Left ventricle myocardium inferior (tissue), 1 donor: ENCODE measurements at regions not wholly inside any gene's neighbourhood (a gene's known extent, or its start where the extent isn't known, plus 50 kb on each side); places are given as distances from the start of the nearest gene placed in this dataset.

Source experiments
- DNase-seq: peaks from one replicate; pipeline ENCODE4 v3.0.0-alpha.2; 2020
- H3K27ac ChIP-seq: fragments of 200-600 bp; replicated peaks from 2 replicates; pipeline ENCODE4 v1.8.0; 2021
- H3K27me3 ChIP-seq: fragments of 200-600 bp; 2 replicates; pipeline ENCODE4 v1.8.0; 2021; ENCODE audit warnings: low read depth
- H3K36me3 ChIP-seq: fragments of 200-600 bp; 2 replicates; pipeline ENCODE4 v1.8.0; 2021
- H3K4me1 ChIP-seq: fragments of 200-600 bp; 2 replicates; pipeline ENCODE4 v1.8.0; 2021
- H3K4me3 ChIP-seq: fragments of 200-600 bp; 2 replicates; pipeline ENCODE4 v1.8.0; 2021; ENCODE audit warnings: mild to moderate bottlenecking, moderate library complexity
- H3K9me3 ChIP-seq: fragments of 200-600 bp; replicated peaks from 2 replicates; pipeline ENCODE4 v1.8.0; 2021
- intact Hi-C: fragments of 100-400 bp; cut with micrococcal nuclease; formaldehyde crosslinking; loops from one replicate; pipeline ENCODE4 v1.11.0; 2022
- TF ChIP-seq, protein P1 (sequence below): fragments of 200-600 bp; IDR thresholded peaks from 2 replicates; pipeline ENCODE4 v1.8.0; 2021; ENCODE audit warnings: antibody characterized with exemption, mild to moderate bottlenecking, borderline replicate concordance
- donor health status: DM: no; HTN: yes; CAD: no; lungs with severe emphysema.

DNA sequence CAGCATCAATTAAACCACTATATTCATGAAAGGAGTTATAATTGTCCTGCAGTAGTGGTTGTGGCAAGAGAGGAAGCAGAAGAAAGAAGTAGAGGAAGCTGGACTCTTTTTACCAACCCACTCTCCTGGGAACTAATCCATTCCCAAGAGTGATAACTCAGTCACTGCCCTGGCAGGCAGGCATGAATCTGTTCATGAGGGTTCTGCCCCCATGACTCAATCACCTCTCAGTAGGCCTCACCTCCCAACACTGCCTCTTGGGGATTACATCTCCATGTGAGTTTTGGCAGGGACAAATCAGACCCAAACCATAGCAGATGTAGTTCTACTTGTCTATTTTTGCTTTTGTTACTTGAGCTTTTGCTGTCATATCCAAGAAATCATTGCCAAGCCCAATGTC is 232.7 kb upstream of the MAP2 start:
- no peaks in the 10 kb centered on the region for H3K36me3 ChIP-seq
- H3K27ac ChIP-seq = no peak overlapping the region
- no peaks in the 10 kb centered on the region for H3K9me3 ChIP-seq
- H3K4me3 ChIP-seq = no peak overlapping the region
- no peaks in the 10 kb centered on the region for H3K27me3 ChIP-seq
- TF ChIP-seq, protein P1, sequence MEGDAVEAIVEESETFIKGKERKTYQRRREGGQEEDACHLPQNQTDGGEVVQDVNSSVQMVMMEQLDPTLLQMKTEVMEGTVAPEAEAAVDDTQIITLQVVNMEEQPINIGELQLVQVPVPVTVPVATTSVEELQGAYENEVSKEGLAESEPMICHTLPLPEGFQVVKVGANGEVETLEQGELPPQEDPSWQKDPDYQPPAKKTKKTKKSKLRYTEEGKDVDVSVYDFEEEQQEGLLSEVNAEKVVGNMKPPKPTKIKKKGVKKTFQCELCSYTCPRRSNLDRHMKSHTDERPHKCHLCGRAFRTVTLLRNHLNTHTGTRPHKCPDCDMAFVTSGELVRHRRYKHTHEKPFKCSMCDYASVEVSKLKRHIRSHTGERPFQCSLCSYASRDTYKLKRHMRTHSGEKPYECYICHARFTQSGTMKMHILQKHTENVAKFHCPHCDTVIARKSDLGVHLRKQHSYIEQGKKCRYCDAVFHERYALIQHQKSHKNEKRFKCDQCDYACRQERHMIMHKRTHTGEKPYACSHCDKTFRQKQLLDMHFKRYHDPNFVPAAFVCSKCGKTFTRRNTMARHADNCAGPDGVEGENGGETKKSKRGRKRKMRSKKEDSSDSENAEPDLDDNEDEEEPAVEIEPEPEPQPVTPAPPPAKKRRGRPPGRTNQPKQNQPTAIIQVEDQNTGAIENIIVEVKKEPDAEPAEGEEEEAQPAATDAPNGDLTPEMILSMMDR = no peak
- H3K4me1 ChIP-seq = no peaks in the 10 kb centered on the region
- intact Hi-C loops = no loop called here
- DNase-seq = no peak

DNA sequence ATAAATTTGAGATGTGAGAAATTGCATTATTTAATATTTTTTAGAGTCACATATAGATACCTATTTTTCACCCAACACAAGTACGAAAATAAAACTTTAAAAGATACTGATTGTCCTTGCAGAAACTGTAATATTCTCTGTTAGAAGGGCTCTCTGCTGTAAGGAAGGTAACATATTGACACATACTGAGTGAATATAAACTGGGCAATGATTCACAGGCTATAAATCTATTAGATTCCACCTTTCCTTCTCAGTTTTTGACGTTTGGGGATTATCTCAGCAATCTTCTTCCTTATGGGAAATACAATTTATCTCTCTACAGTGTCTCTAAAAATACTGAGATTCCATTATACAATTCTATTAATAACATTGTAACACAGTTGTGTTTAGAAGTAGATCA is 229.1 kb upstream of the MAP2 start:
- Histone ChIP-seq H3K4me1 (no peaks in the 10 kb centered on the region), H3K27me3 (no peaks in the 10 kb centered on the region), H3K36me3 (no peaks in the 10 kb centered on the region), H3K27ac (no peak overlapping the region), H3K9me3 (peaks cover 8% of the 10 kb centered on the region), H3K4me3 (no peak overlapping the region)
- TF ChIP-seq, protein P1 = no peak
- intact Hi-C loops = no loop called here
- DNase-seq = no peak

DNA sequence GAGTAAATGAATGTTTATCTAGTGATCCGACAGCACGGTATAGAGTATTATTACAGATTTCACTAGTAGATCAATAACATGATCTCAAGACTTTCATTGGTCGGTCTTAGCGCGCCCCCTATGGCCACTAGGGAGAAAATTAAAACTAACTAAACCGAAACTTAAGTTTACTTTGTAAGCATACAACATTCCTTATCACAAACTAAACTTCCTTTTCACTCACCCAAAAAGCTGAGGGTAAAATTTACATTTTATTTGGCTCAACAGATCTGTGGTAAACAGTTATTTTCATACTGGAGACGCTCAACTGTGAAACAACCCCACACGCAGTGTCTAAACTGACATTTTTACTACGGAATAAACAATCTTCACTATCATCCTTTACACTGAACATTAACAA is 215.6 kb upstream of the MAP2 start:
- Histone ChIP-seq H3K27ac (no peak overlapping the region), H3K4me3 (no peak overlapping the region), H3K36me3 (no peaks in the 10 kb centered on the region), H3K4me1 (no peaks in the 10 kb centered on the region), H3K27me3 (no peaks in the 10 kb centered on the region), H3K9me3 (peaks cover 4% of the 10 kb centered on the region)
- no peak for DNase-seq
- TF ChIP-seq, protein P1 = peak; percentile 41
- intact Hi-C loops = no loop called here

DNA sequence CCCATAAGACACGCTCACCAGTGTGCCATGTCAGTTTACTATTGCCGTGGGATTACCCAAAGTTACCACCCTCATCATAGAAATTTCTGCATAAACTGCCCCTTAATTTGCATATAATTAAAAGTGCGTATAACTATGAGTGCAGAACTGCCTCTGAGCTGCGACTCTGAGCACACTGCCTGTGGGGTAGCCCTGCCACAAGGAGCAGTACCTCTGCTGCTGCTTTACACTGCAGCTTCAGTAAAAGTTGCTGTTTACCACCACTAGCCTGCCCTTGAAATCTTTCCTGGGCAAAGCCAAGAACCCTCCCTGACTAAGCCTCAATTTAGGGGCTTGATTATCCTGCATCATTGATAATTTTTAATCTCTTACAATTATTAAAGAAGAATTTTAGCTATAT is 213.9 kb upstream of the MAP2 start:
- H3K9me3 ChIP-seq = peaks cover 4% of the 10 kb centered on the region
- DNase-seq = no peak
- no peaks in the 10 kb centered on the region for H3K36me3 ChIP-seq
- H3K4me3 ChIP-seq = no peak overlapping the region
- H3K27me3 ChIP-seq = no peaks in the 10 kb centered on the region
- TF ChIP-seq, protein P1 = no peak
- no peak overlapping the region for H3K27ac ChIP-seq
- no peaks in the 10 kb centered on the region for H3K4me1 ChIP-seq
- intact Hi-C loops = no loop called here

DNA sequence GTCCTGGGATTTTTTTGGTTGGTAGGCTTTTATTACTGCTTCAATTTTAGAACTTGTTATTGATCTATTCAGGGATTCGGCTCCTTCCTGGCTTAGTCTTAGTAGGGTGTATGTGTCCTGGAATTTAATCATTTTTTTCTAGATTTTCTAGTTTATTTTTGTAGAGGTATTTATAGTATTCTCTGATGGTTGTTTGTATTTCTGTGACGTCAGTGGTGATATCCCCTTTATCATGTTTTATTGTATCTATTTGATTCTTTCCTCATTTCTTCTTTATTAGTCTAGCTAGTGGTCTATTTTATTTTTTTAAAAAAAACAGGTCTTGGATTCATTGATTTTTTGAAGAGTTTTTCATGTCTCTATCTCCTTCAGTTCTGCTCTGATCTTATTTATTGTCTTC is 193.3 kb upstream of the MAP2 start:
- DNase-seq = no peak
- Histone ChIP-seq H3K36me3 (no peaks in the 10 kb centered on the region), H3K9me3 (peaks cover 9% of the 10 kb centered on the region), H3K27ac (no peak overlapping the region), H3K4me3 (no peak overlapping the region), H3K4me1 (no peaks in the 10 kb centered on the region), H3K27me3 (no peaks in the 10 kb centered on the region)
- TF ChIP-seq, protein P1 = no peak
- intact Hi-C loops = no loop called here

DNA sequence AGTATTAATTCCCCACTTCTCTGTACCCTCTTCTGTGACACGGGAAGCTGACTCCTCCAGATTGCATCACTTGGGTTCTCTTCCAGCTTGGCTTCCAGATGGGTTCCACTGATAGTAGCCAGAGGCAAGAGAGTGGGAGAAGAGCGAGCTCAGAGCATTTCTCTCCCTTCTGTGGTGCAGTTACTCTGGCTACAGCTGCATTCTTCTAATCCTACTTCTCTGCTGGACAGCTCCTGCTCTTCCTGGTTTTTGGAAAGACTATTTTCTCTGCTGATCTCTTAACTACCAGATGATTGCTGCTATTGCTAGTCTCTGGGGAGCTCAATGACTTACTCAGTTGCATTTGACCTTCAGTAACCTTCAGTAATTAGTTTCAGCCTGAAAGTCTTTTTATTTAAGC is 187.5 kb upstream of the MAP2 start:
- TF ChIP-seq, protein P1 = no peak
- H3K9me3 ChIP-seq = peaks cover 17% of the 10 kb centered on the region
- H3K4me3 ChIP-seq = no peak overlapping the region
- H3K4me1 ChIP-seq = no peaks in the 10 kb centered on the region
- H3K27me3 ChIP-seq = no peaks in the 10 kb centered on the region
- intact Hi-C loops = no loop called here
- H3K36me3 ChIP-seq = no peaks in the 10 kb centered on the region
- H3K27ac ChIP-seq = no peak overlapping the region
- no peak for DNase-seq
